HUES48 (cell line): ENCODE measurements at regions not wholly inside any gene's neighbourhood (a gene's known extent, or its start where the extent isn't known, plus 50 kb on each side); places are given as distances from the start of the nearest gene placed in this dataset.

Source experiments
- H3K27ac ChIP-seq: one replicate; pipeline ENCODE4 v1.7.0; 2013; ENCODE audit warnings: low read depth, low read length, inconsistent platforms
- H3K27me3 ChIP-seq: 2 replicates; pipeline ENCODE4 v1.6.1; 2013; ENCODE audit warnings: mild to moderate bottlenecking, low read length; ENCODE audit not compliant: control insufficient read depth, insufficient read depth
- H3K36me3 ChIP-seq: 2 replicates; pipeline ENCODE4 v1.6.1; 2013; ENCODE audit warnings: low read length; ENCODE audit not compliant: control insufficient read depth, insufficient read depth
- H3K4me1 ChIP-seq: 2 replicates; pipeline ENCODE4 v1.6.1; 2013; ENCODE audit warnings: mild to moderate bottlenecking, low read length; ENCODE audit not compliant: control insufficient read depth, insufficient read depth
- H3K4me3 ChIP-seq: 2 replicates; pipeline ENCODE4 v1.5.1; 2013; ENCODE audit warnings: mild to moderate bottlenecking, low read depth, low read length
- H3K9ac ChIP-seq: 2 replicates; pipeline ENCODE4 v1.6.1; 2013; ENCODE audit warnings: mild to moderate bottlenecking, low read depth, low read length, moderate library complexity
- H3K9me3 ChIP-seq: 2 replicates; pipeline ENCODE4 v1.6.1; 2013; ENCODE audit warnings: low read length; ENCODE audit not compliant: control insufficient read depth, insufficient read depth

- Histone ChIP-seq H3K9me3 (peaks cover 6% of the 10 kb centered on the region), H3K4me1 (no peaks in the 10 kb centered on the region), H3K27me3 (no peaks in the 10 kb centered on the region), H3K9ac (no peak overlapping the region), H3K4me3 (no peak overlapping the region), H3K36me3 (no peaks in the 10 kb centered on the region), H3K27ac (no peak overlapping the region)
These were observed 92.4 kb upstream of the CHST9 start for GRCh38 chr18:27277554-27277953.

GRCh38 chr18:27276886-27277285 lies 91.8 kb upstream of the CHST9 start:
- Histone ChIP-seq H3K4me3 (no peak overlapping the region), H3K36me3 (no peaks in the 10 kb centered on the region), H3K9me3 (peaks cover 6% of the 10 kb centered on the region), H3K9ac (no peak overlapping the region), H3K4me1 (no peaks in the 10 kb centered on the region), H3K27me3 (no peaks in the 10 kb centered on the region), H3K27ac (no peak overlapping the region)

- Histone ChIP-seq H3K36me3 (no peaks in the 10 kb centered on the region), H3K27ac (no peak overlapping the region), H3K9me3 (peaks cover 6% of the 10 kb centered on the region), H3K4me3 (no peak overlapping the region), H3K4me1 (no peaks in the 10 kb centered on the region), H3K27me3 (no peaks in the 10 kb centered on the region), H3K9ac (no peak overlapping the region)
These were observed 91.4 kb upstream of the CHST9 start for GRCh38 chr18:27276479-27276878.

DNA sequence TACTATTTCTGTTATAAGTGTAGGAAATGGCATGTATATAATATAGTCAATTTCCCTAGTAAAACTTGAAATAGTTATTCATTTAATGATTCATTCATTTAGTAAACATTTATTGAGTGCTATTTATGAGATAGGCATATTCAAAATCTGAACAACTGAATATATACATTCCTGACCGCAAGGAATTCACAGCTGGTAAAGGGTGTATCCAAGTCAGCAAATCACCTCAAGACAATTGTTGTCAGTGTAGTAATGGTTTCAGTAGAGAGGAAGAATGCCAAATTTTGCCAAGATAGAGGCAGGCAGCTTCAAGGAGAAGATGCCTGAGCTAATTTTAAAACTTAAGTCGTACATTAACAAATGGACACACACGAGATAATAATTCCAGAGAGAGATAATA lies 89.8 kb upstream of the CHST9 start:
- no peaks in the 10 kb centered on the region for H3K27me3 ChIP-seq
- no peaks in the 10 kb centered on the region for H3K4me1 ChIP-seq
- no peak overlapping the region for H3K4me3 ChIP-seq
- no peak overlapping the region for H3K9ac ChIP-seq
- H3K27ac ChIP-seq, result no peak overlapping the region
- H3K36me3 ChIP-seq, result no peaks in the 10 kb centered on the region
- peaks cover 6% of the 10 kb centered on the region for H3K9me3 ChIP-seq

DNA sequence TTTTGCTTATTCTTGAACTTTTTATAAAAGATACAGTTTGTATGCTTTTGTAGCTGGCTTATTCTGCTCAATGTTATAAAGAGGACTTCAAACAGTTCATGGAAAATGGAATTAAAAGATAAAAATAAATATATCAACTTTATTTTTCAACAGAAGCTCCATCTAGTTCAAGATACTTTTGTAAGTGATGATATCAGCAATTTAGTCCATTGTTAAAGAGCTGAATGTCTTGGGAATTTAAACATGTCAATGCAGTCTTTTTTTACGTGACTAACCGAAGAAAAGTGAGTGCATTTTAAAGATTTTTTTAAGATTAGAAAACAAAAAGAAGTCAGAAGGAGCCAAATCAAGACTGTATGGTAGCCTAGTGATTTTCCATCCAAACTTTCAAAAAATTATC lies 85.4 kb upstream of the CHST9 start:
- H3K36me3 ChIP-seq, result no peaks in the 10 kb centered on the region
- no peak overlapping the region for H3K9ac ChIP-seq
- H3K27me3 ChIP-seq, result no peaks in the 10 kb centered on the region
- no peaks in the 10 kb centered on the region for H3K9me3 ChIP-seq
- H3K27ac ChIP-seq, result no peak overlapping the region
- no peak overlapping the region for H3K4me3 ChIP-seq
- no peaks in the 10 kb centered on the region for H3K4me1 ChIP-seq

GRCh38 chr18:27263369-27263768 lies 78.3 kb upstream of the CHST9 start:
- Histone ChIP-seq H3K4me3 (no peak overlapping the region), H3K36me3 (no peaks in the 10 kb centered on the region), H3K9me3 (peaks cover 17% of the 10 kb centered on the region), H3K4me1 (no peaks in the 10 kb centered on the region), H3K9ac (no peak overlapping the region), H3K27ac (no peak overlapping the region), H3K27me3 (no peaks in the 10 kb centered on the region)

GRCh38 chr18:27261769-27262549 lies 76.9 kb upstream of the CHST9 start:
- H3K4me3 ChIP-seq, result no peak overlapping the region
- no peak overlapping the region for H3K9ac ChIP-seq
- no peaks in the 10 kb centered on the region for H3K4me1 ChIP-seq
- H3K27ac ChIP-seq, result no peak overlapping the region
- H3K27me3 ChIP-seq, result no peaks in the 10 kb centered on the region
- H3K9me3 ChIP-seq, result peaks cover 17% of the 10 kb centered on the region
- no peaks in the 10 kb centered on the region for H3K36me3 ChIP-seq

- no peaks in the 10 kb centered on the region for H3K4me1 ChIP-seq
- H3K36me3 ChIP-seq, result no peaks in the 10 kb centered on the region
- H3K9me3 ChIP-seq, result no peaks in the 10 kb centered on the region
- no peak overlapping the region for H3K4me3 ChIP-seq
- H3K27me3 ChIP-seq, result no peaks in the 10 kb centered on the region
- H3K9ac ChIP-seq, result no peak overlapping the region
- no peak overlapping the region for H3K27ac ChIP-seq
These were observed 68.5 kb upstream of the CHST9 start for GRCh38 chr18:27253571-27253970.

- H3K9me3 ChIP-seq, result no peaks in the 10 kb centered on the region
- H3K4me1 ChIP-seq, result no peaks in the 10 kb centered on the region
- no peak overlapping the region for H3K27ac ChIP-seq
- no peaks in the 10 kb centered on the region for H3K27me3 ChIP-seq
- no peaks in the 10 kb centered on the region for H3K36me3 ChIP-seq
- no peak overlapping the region for H3K4me3 ChIP-seq
- H3K9ac ChIP-seq, result no peak overlapping the region
These were observed 65.4 kb upstream of the CHST9 start for GRCh38 chr18:27250471-27250870.

DNA sequence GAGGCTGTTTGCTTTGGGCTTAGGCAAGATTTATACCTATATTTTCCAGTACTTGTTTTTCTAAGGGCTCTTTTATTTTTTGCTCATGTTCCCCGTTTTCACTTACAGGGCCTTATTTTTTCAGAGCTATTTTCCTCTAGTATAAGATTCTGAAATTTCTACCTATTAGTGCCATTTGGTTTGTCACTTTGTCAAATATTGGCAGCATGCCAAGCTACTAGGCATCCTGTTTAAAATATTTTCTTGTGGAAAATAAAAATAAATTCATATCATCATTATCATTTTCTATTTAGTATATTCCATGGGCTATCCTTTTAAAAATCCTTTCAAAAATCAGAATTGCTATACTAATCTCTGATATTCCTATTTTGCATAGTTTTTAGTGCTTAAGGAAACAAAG lies 64.8 kb upstream of the CHST9 start:
- Histone ChIP-seq H3K4me3 (no peak overlapping the region), H3K27me3 (no peaks in the 10 kb centered on the region), H3K36me3 (no peaks in the 10 kb centered on the region), H3K9ac (no peak overlapping the region), H3K27ac (no peak overlapping the region), H3K4me1 (no peaks in the 10 kb centered on the region), H3K9me3 (no peaks in the 10 kb centered on the region)

- Histone ChIP-seq H3K4me3 (no peak overlapping the region), H3K9ac (no peak overlapping the region), H3K36me3 (no peaks in the 10 kb centered on the region), H3K4me1 (no peaks in the 10 kb centered on the region), H3K27ac (no peak overlapping the region), H3K27me3 (no peaks in the 10 kb centered on the region), H3K9me3 (no peaks in the 10 kb centered on the region)
These were observed 59.2 kb upstream of the CHST9 start for GRCh38 chr18:27244259-27244658.
